ENCODE measurements at regions not wholly inside any gene's neighbourhood (a gene's known extent, or its start where the extent isn't known, plus 50 kb on each side); places are given as distances from the start of the nearest gene placed in this dataset.

- TF ChIP-seq CTCF (IDR thresholded peaks at IDR 0.05 in 4 of 5, conservative IDR thresholded peaks at IDR 0.05 in 1 of 5) = no peak
- no peak for TF ChIP-seq POLR2A (IDR thresholded peaks at IDR 0.05)
Observed at GRCh38 chr7:50160206-50160605, 67.2 kb upstream of the ZPBP start.
